PFSK-1 (cell line): ENCODE measurements at regions not wholly inside any gene's neighbourhood (a gene's known extent, or its start where the extent isn't known, plus 50 kb on each side); places are given as distances from the start of the nearest gene placed in this dataset.

Experiments used
- FOXP2 ChIP-seq: optimal IDR thresholded peaks from 2 replicates; pipeline ENCODE3; 2011; ENCODE audit warnings: borderline replicate concordance, control low read depth, inconsistent platforms; ENCODE audit not compliant: insufficient read depth; ENCODE audit errors: extremely low read length, extremely low read depth
- POLR2AphosphoS5 ChIP-seq: IDR thresholded peaks from 2 replicates; pipeline ENCODE4 v1.6.1; 2012; ENCODE audit warnings: low read depth, mild to moderate bottlenecking, control low read depth, low read length, moderate library complexity
- SIN3A ChIP-seq: IDR thresholded peaks from 2 replicates; pipeline ENCODE4 v1.6.1; 2012; ENCODE audit warnings: mild to moderate bottlenecking, low read length, moderate library complexity, borderline replicate concordance; ENCODE audit not compliant: insufficient read depth
- TAF1 ChIP-seq: IDR thresholded peaks from 2 replicates; pipeline ENCODE4 v1.6.1; 2012; ENCODE audit warnings: low read length, control low read depth, borderline replicate concordance; ENCODE audit not compliant: insufficient read depth
- TF ChIP-seq, protein P1 (sequence below), 2 experiments: IDR thresholded peaks; 2 replicates each; pipeline versions ENCODE4 v1.6.1 to v1.8.0; 2011 to 2012; ENCODE audit warnings: low read depth in 2 of 2, low read length in 2 of 2, control low read depth in 1 of 2, inconsistent platforms in 1 of 2, mild to moderate bottlenecking in 1 of 2, moderate library complexity in 1 of 2; ENCODE audit not compliant: insufficient read depth in 1 of 2

- TF ChIP-seq TAF1, result no peak
Observed at GRCh38 chr2:188919824-188920223, 54.3 kb upstream of the COL3A1 start.

- TF ChIP-seq TAF1 (no peak), POLR2AphosphoS5 (no peak), SIN3A (no peak), FOXP2 (no peak)
- TF ChIP-seq, protein P1, sequence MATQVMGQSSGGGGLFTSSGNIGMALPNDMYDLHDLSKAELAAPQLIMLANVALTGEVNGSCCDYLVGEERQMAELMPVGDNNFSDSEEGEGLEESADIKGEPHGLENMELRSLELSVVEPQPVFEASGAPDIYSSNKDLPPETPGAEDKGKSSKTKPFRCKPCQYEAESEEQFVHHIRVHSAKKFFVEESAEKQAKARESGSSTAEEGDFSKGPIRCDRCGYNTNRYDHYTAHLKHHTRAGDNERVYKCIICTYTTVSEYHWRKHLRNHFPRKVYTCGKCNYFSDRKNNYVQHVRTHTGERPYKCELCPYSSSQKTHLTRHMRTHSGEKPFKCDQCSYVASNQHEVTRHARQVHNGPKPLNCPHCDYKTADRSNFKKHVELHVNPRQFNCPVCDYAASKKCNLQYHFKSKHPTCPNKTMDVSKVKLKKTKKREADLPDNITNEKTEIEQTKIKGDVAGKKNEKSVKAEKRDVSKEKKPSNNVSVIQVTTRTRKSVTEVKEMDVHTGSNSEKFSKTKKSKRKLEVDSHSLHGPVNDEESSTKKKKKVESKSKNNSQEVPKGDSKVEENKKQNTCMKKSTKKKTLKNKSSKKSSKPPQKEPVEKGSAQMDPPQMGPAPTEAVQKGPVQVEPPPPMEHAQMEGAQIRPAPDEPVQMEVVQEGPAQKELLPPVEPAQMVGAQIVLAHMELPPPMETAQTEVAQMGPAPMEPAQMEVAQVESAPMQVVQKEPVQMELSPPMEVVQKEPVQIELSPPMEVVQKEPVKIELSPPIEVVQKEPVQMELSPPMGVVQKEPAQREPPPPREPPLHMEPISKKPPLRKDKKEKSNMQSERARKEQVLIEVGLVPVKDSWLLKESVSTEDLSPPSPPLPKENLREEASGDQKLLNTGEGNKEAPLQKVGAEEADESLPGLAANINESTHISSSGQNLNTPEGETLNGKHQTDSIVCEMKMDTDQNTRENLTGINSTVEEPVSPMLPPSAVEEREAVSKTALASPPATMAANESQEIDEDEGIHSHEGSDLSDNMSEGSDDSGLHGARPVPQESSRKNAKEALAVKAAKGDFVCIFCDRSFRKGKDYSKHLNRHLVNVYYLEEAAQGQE (IDR thresholded peaks at IDR 0.05; ENCODE audit: insufficient read depth in 1 of 2, low read depth in 2 of 2, low read length in 2 of 2), result no peak
Observed at GRCh38 chr2:188922191-188922590, 52.0 kb upstream of the COL3A1 start.
